Osteoblast (primary cell): ENCODE measurements at regions not wholly inside any gene's neighbourhood (a gene's known extent, or its start where the extent isn't known, plus 50 kb on each side); places are given as distances from the start of the nearest gene placed in this dataset.

Experiments
- DNase-seq: peaks from one replicate; pipeline ENCODE4 v3.0.0; 2011; ENCODE audit warnings: low spot score, mixed read lengths; ENCODE audit not compliant: insufficient read length; ENCODE audit errors: missing footprints
- H2AFZ ChIP-seq: 2 replicates; pipeline ENCODE4 v1.6.0; 2011; ENCODE audit warnings: mild to moderate bottlenecking, low read length
- H3K27ac ChIP-seq: 2 replicates; pipeline ENCODE4 v1.5.1; 2011; ENCODE audit warnings: mild to moderate bottlenecking, low read depth, low read length, moderate library complexity
- H3K27me3 ChIP-seq: 2 replicates; pipeline ENCODE4 v1.6.0; 2012; ENCODE audit warnings: mild to moderate bottlenecking, control low read depth, inconsistent platforms, low read length, moderate library complexity; ENCODE audit not compliant: insufficient read depth
- H3K36me3 ChIP-seq: 2 replicates; pipeline ENCODE4 v1.5.1; 2011; ENCODE audit warnings: mild to moderate bottlenecking, low read length, control low read depth, moderate library complexity; ENCODE audit not compliant: insufficient read depth
- H3K4me1 ChIP-seq: 2 replicates; pipeline ENCODE4 v1.5.1; 2011; ENCODE audit warnings: mild to moderate bottlenecking, low read length, control low read depth, moderate library complexity; ENCODE audit not compliant: insufficient read depth
- H3K4me2 ChIP-seq: 2 replicates; pipeline ENCODE4 v1.6.0; 2011; ENCODE audit warnings: mild to moderate bottlenecking, low read length; ENCODE audit not compliant: insufficient read depth
- H3K4me3 ChIP-seq: fragments of 200-600 bp; sonication (generic); 3 replicates; pipeline ENCODE4 v1.5.1; 2012; ENCODE audit warnings: mild to moderate bottlenecking, low read length, inconsistent platforms; ENCODE audit not compliant: insufficient read depth
- H3K79me2 ChIP-seq: 2 replicates; pipeline ENCODE4 v1.6.0; 2012; ENCODE audit warnings: mild to moderate bottlenecking, low read length, control low read depth, inconsistent platforms; ENCODE audit not compliant: insufficient read depth
- H3K9me3 ChIP-seq: 2 replicates; pipeline ENCODE4 v1.5.1; 2011; ENCODE audit warnings: low read depth, low read length, control low read depth
- H4K20me1 ChIP-seq: 2 replicates; pipeline ENCODE4 v1.6.0; 2012; ENCODE audit warnings: mild to moderate bottlenecking, low read length, control low read depth; ENCODE audit not compliant: insufficient read depth
- CTCF ChIP-seq: IDR thresholded peaks from 2 replicates; pipeline ENCODE4 v1.5.1; 2011; ENCODE audit warnings: mild to moderate bottlenecking, low read depth, low read length, moderate library complexity; ENCODE audit errors: extremely low read depth

GRCh38 chr13:68872338-68872737, 1235.3 kb upstream of the ATXN8OS start:
- Histone ChIP-seq H3K36me3 (no peaks in the 10 kb centered on the region), H3K4me2 (no peak overlapping the region), H3K4me3 (no peak overlapping the region), H3K79me2 (no peaks in the 10 kb centered on the region), H3K27ac (no peak overlapping the region), H2AFZ (no peak overlapping the region), H3K9me3 (no peaks in the 10 kb centered on the region), H3K27me3 (no peaks in the 10 kb centered on the region), H4K20me1 (no peaks in the 10 kb centered on the region), H3K4me1 (no peaks in the 10 kb centered on the region)
- no peak for TF ChIP-seq CTCF
- DNase-seq: no peak

- Histone ChIP-seq H3K4me2 (no peak overlapping the region), H3K27me3 (no peaks in the 10 kb centered on the region), H3K79me2 (no peaks in the 10 kb centered on the region), H4K20me1 (no peaks in the 10 kb centered on the region), H3K36me3 (no peaks in the 10 kb centered on the region), H3K9me3 (peaks cover 3% of the 10 kb centered on the region), H3K4me1 (no peaks in the 10 kb centered on the region), H3K27ac (no peak overlapping the region), H2AFZ (no peak overlapping the region), H3K4me3 (no peak overlapping the region)
- no peak for DNase-seq
- no peak for TF ChIP-seq CTCF
Measured at GRCh38 chr13:68851026-68851425, 1256.6 kb upstream of the ATXN8OS start.

GRCh38 chr13:68850160-68850559, 1257.5 kb upstream of the ATXN8OS start:
- H3K4me3 ChIP-seq: no peak overlapping the region
- H4K20me1 ChIP-seq: no peaks in the 10 kb centered on the region
- H3K9me3 ChIP-seq: peaks cover 3% of the 10 kb centered on the region
- no peak overlapping the region for H3K4me2 ChIP-seq
- no peak overlapping the region for H3K27ac ChIP-seq
- H3K79me2 ChIP-seq: no peaks in the 10 kb centered on the region
- no peak for TF ChIP-seq CTCF
- no peaks in the 10 kb centered on the region for H3K36me3 ChIP-seq
- H2AFZ ChIP-seq: no peak overlapping the region
- DNase-seq: no peak
- no peaks in the 10 kb centered on the region for H3K27me3 ChIP-seq
- H3K4me1 ChIP-seq: no peaks in the 10 kb centered on the region

- no peaks in the 10 kb centered on the region for H4K20me1 ChIP-seq
- no peaks in the 10 kb centered on the region for H3K27me3 ChIP-seq
- H3K4me2 ChIP-seq: no peak overlapping the region
- no peak for DNase-seq
- TF ChIP-seq CTCF: no peak
- no peak overlapping the region for H3K27ac ChIP-seq
- no peaks in the 10 kb centered on the region for H3K4me1 ChIP-seq
- H2AFZ ChIP-seq: no peak overlapping the region
- H3K36me3 ChIP-seq: no peaks in the 10 kb centered on the region
- H3K9me3 ChIP-seq: peaks cover 3% of the 10 kb centered on the region
- H3K79me2 ChIP-seq: no peaks in the 10 kb centered on the region
- no peak overlapping the region for H3K4me3 ChIP-seq
Measured at GRCh38 chr13:68846663-68847062, 1261.0 kb upstream of the ATXN8OS start.
